GM12872 (cell line): ENCODE measurements at regions not wholly inside any gene's neighbourhood (a gene's known extent, or its start where the extent isn't known, plus 50 kb on each side); places are given as distances from the start of the nearest gene placed in this dataset.

Experiments used
- TF ChIP-seq, protein P1 (sequence below): IDR thresholded peaks from 3 replicates; pipeline ENCODE4 v1.5.1; 2011; ENCODE audit warnings: low read depth, mild to moderate bottlenecking, low read length, moderate library complexity; ENCODE audit not compliant: insufficient read depth

DNA sequence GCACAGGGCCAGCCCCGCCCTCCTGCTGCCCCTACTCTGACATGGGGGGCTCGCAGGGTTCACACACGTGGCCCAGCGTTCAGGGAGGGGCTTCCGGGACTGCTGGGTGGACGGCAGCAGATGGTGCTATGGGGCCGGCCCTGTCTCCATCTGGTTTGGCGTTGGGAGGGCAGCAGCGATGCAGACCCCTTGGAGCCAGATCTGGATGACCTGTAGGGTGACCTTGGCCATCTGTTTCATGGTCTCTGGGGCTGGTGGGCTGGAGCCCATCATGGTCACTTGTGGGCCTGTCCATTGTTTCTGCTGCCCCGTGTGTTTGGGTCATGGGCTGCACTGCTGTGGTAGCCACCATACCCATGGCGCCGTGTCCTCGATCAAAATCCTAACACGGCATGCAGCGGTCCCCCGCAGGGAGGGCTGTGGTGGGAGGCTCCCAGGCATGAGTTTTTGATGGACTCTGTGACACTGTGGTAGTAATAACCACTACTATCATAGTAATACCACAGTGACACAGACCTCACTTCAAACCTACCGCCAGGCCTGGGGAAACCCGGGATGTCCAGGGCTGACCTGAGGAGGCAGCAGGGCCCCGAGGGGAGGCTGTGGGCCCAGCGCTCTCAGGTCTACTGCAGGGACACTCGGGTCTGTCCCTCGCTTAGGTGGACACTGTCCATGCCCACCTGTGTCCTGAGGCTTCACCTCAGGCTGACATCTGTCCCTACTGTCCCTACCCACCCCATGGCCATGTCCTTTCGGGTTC lies 359.4 kb downstream of the TMEM121 start:
- TF ChIP-seq, protein P1, sequence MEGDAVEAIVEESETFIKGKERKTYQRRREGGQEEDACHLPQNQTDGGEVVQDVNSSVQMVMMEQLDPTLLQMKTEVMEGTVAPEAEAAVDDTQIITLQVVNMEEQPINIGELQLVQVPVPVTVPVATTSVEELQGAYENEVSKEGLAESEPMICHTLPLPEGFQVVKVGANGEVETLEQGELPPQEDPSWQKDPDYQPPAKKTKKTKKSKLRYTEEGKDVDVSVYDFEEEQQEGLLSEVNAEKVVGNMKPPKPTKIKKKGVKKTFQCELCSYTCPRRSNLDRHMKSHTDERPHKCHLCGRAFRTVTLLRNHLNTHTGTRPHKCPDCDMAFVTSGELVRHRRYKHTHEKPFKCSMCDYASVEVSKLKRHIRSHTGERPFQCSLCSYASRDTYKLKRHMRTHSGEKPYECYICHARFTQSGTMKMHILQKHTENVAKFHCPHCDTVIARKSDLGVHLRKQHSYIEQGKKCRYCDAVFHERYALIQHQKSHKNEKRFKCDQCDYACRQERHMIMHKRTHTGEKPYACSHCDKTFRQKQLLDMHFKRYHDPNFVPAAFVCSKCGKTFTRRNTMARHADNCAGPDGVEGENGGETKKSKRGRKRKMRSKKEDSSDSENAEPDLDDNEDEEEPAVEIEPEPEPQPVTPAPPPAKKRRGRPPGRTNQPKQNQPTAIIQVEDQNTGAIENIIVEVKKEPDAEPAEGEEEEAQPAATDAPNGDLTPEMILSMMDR: no peak

DNA sequence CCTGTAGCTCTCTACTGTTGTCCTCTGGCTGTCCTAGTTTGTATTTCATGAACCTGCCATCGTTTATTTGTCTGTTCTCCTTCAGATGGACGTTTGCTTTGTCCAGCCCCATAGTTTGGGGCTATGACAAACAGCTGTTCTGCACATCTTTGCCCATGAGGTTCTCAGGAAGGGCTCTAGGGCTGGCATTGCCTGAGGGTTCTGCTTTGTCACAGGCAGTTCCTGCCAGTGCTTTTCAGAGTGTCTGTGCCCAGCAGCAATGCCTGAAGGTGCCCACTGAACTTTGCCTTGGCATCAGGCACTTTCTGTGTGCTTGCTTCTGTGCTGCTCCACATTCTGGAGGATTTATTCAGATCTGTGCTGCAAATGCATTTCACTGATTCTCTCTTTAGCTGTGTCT lies 361.3 kb downstream of the TMEM121 start:
- TF ChIP-seq, protein P1: no peak

DNA sequence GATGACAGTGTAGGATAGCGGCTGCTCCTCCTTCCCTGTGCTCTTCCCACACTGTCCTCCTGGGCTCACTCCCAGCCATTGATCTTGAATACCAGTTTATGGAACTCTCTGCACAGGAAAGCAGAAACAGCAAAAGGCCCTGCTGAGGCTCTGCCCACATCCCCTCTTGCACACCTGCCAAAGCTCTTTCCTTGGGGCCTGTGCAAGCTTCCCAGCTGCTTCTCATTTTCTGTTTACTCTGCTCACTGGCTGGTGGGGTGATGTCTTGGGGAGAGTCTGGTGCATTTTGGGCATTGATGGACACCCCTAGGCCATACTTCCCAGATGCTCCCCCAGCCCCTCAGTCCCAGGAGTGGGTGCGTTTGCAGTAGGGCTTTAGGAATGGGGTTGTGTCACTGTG lies 361.8 kb downstream of the TMEM121 start:
- TF ChIP-seq, protein P1: no peak

DNA sequence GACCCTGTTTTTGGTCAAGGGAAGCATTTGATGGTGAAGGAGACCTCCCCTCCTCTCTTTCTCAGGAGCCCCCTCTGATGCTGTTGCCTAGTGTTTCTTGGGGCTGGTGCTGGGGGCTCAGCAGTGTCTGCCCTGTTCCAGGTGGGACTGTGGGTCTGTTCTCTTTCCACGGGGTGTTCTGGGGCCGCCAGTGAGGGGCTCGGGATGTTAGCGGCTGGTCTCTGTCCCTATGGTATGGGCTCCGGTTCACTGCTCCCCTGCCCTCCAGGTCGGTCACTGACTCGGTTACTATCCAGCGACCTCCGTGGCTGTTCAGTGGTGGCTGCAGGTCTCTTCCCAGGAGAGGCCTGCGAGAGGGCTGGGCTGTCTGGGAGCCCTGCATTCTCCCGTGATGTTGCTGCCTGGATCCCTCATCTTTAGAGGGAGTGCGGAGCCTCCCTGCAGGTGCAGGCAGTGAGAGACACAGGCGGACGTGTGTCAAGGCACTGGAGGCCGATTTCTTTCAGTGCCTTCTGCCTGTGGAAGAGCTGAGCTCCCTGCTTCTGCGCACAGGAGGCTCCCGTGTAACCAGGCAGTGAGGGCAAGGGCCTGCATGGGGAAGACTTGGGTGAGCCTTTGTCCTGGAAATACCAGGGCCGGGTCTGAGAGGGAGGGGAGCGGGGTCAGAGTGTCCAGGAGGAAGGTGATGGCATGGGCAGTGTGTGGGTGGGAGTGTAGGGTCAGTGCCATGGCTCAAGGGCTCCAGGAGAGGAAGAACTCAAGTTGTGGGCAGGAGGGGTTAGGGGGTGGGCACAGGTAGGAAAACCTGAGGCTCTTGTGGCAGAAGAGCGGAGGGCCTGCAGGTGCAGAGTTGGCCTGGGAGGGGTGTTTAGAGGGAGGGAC lies 362.6 kb downstream of the TMEM121 start:
- TF ChIP-seq, protein P1: no peak

DNA sequence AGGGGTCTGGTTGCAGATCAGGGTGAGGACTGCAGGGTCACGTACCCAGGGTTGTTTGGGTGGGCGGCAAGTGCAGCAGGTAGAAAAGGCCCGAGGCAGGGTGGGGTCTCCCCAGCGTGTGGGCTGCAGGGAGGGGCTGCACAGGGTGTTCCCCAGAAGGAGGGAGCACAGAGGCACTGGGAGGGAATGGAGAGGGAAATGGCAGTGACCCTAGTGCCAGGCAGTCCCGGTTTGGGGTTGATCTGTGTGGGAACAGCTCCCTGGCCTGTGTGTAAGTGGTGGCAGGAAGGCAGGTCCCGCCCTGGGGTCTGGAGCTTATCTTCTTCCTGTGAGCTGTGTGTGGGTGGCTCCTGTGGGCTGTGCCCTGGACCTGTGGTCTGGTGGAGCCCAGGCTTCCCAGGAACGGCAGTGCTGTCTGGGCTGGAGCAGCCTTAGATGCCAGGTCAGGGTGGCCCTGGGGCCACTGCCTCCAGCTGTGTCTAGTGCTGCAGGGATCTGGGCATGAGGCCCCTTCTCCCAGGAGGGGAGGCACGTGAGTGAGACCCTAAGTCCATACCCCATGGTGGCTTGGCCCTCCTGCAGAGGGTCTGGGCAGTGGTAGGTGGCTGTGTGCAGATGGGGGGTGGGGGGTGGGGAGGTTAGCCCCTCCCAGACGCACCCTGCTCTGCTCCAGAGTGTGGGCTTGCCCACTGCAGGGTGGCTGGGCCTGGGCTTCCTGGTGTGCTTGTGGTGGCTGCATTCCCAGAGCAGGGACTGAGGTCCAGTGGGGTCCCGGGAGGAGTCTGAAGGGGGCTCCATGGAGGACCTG lies 363.5 kb downstream of the TMEM121 start:
- TF ChIP-seq, protein P1: no peak

DNA sequence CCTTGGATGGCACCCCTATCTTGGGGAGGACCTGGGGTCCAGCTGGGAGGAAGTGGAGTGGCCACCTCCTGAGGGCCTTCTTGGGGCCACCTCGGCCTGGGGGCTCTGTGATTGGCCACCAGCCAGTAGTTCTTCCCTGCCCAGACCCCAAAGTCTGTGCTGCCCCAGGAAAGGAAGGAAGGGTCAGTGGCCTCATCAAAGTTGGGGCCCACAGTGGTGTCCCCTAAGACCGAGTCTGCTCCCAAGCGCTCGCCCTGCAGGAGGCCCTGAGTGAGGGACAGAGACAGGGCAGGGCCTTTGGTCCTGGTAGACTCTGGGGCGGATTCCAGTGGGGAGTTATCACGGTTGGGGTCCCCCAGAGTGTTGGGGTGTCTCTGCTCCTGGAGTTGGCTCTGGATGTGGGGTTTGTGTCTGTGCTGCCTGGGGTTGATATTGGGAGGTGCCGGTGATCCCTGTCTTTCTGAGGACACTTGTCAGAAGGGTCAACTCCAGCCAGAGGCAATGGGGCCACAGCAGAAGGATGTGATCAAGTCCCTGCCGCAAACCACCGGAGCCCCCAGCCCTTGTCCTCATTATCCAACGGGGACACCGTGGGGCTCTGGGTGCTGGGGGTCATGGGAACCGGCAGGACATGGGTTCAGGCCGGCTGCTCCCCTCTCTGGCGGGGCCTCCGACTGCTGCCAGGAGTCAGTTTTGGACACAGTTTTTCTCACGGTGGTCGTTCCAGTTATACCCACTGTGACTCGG lies 364.3 kb downstream of the TMEM121 start:
- TF ChIP-seq, protein P1: no peak
